ENCODE measurements at regions not wholly inside any gene's neighbourhood (a gene's known extent, or its start where the extent isn't known, plus 50 kb on each side); places are given as distances from the start of the nearest gene placed in this dataset.

GRCh38 chr3:191963182-191963581 is 502.2 kb downstream of the PYDC2 start:
- no peak overlapping the region for H3K9ac ChIP-seq (ENCODE audit: low read length)
- no peaks in the 10 kb centered on the region for H3K36me3 ChIP-seq (replicated peaks; ENCODE audit: low read depth, low read length)
- H3K4me3 ChIP-seq (ENCODE audit: low read length): no peak overlapping the region
- H3K27me3 ChIP-seq (ENCODE audit: low read depth, low read length): no peaks in the 10 kb centered on the region
- no peak overlapping the region for H3K4me2 ChIP-seq (ENCODE audit: low read length)
- no peaks in the 10 kb centered on the region for H3K79me2 ChIP-seq (ENCODE audit: low read length)
- no peak overlapping the region for H2AFZ ChIP-seq (ENCODE audit: low read depth, low read length)
- H4K20me1 ChIP-seq (ENCODE audit: insufficient read depth, low read length): no peaks in the 10 kb centered on the region
- no peaks in the 10 kb centered on the region for H3K9me3 ChIP-seq (ENCODE audit: insufficient read depth, low read length)
- H3K4me1 ChIP-seq (ENCODE audit: low read length): peaks cover 25% of the 10 kb centered on the region
- H3K27ac ChIP-seq (ENCODE audit: low read length): no peak overlapping the region
- TF ChIP-seq CTCF (IDR thresholded peaks at IDR 0.05; ENCODE audit: low read depth, low read length) (no peak), EZH2phosphoT487 (IDR thresholded peaks at IDR 0.05; ENCODE audit: low read depth) (no peak)

- no peaks in the 10 kb centered on the region for H4K20me1 ChIP-seq (ENCODE audit: insufficient read depth, low read length)
- H3K27ac ChIP-seq (ENCODE audit: low read length): no peak overlapping the region
- TF ChIP-seq EZH2phosphoT487 (IDR thresholded peaks at IDR 0.05; ENCODE audit: low read depth) (no peak), CTCF (IDR thresholded peaks at IDR 0.05; ENCODE audit: low read depth, low read length) (no peak)
- H2AFZ ChIP-seq (ENCODE audit: low read depth, low read length): no peak overlapping the region
- H3K4me2 ChIP-seq (ENCODE audit: low read length): no peak overlapping the region
- no peaks in the 10 kb centered on the region for H3K27me3 ChIP-seq (ENCODE audit: low read depth, low read length)
- no peaks in the 10 kb centered on the region for H3K79me2 ChIP-seq (ENCODE audit: low read length)
- H3K36me3 ChIP-seq (replicated peaks; ENCODE audit: low read depth, low read length): no peaks in the 10 kb centered on the region
- peaks cover 9% of the 10 kb centered on the region for H3K4me1 ChIP-seq (ENCODE audit: low read length)
- no peak overlapping the region for H3K4me3 ChIP-seq (ENCODE audit: low read length)
- no peaks in the 10 kb centered on the region for H3K9me3 ChIP-seq (ENCODE audit: insufficient read depth, low read length)
- no peak overlapping the region for H3K9ac ChIP-seq (ENCODE audit: low read length)
These were observed 505.6 kb downstream of the PYDC2 start for GRCh38 chr3:191966556-191966955.

GRCh38 chr3:191968299-191968698 is 507.3 kb downstream of the PYDC2 start:
- Histone ChIP-seq H3K4me3 (ENCODE audit: low read length) (no peak overlapping the region), H3K27me3 (ENCODE audit: low read depth, low read length) (no peaks in the 10 kb centered on the region), H3K79me2 (ENCODE audit: low read length) (no peaks in the 10 kb centered on the region), H3K9me3 (ENCODE audit: insufficient read depth, low read length) (no peaks in the 10 kb centered on the region), H2AFZ (ENCODE audit: low read depth, low read length) (no peak overlapping the region), H3K4me2 (ENCODE audit: low read length) (no peak overlapping the region), H4K20me1 (ENCODE audit: insufficient read depth, low read length) (no peaks in the 10 kb centered on the region), H3K27ac (ENCODE audit: low read length) (no peak overlapping the region), H3K36me3 (replicated peaks; ENCODE audit: low read depth, low read length) (no peaks in the 10 kb centered on the region), H3K9ac (ENCODE audit: low read length) (no peak overlapping the region), H3K4me1 (ENCODE audit: low read length) (peaks cover 4% of the 10 kb centered on the region)
- TF ChIP-seq CTCF (IDR thresholded peaks at IDR 0.05; ENCODE audit: low read depth, low read length) (no peak), EZH2phosphoT487 (IDR thresholded peaks at IDR 0.05; ENCODE audit: low read depth) (no peak)

GRCh38 chr3:191972714-191973398 is 511.9 kb downstream of the PYDC2 start:
- Histone ChIP-seq H3K4me1 (ENCODE audit: low read length) (peaks cover 14% of the 10 kb centered on the region), H3K4me3 (ENCODE audit: low read length) (no peak overlapping the region), H4K20me1 (ENCODE audit: insufficient read depth, low read length) (no peaks in the 10 kb centered on the region), H3K27me3 (ENCODE audit: low read depth, low read length) (no peaks in the 10 kb centered on the region), H3K36me3 (replicated peaks; ENCODE audit: low read depth, low read length) (no peaks in the 10 kb centered on the region), H3K79me2 (ENCODE audit: low read length) (no peaks in the 10 kb centered on the region), H3K9ac (ENCODE audit: low read length) (no peak overlapping the region), H3K4me2 (ENCODE audit: low read length) (no peak overlapping the region), H3K9me3 (ENCODE audit: insufficient read depth, low read length) (no peaks in the 10 kb centered on the region), H3K27ac (ENCODE audit: low read length) (no peak overlapping the region), H2AFZ (ENCODE audit: low read depth, low read length) (no peak overlapping the region)
- TF ChIP-seq CTCF (IDR thresholded peaks at IDR 0.05; ENCODE audit: low read depth, low read length): no peak

Data from OCI-LY3 (cell line).